HFFc6 (cell line): ENCODE measurements at regions not wholly inside any gene's neighbourhood (a gene's known extent, or its start where the extent isn't known, plus 50 kb on each side); places are given as distances from the start of the nearest gene placed in this dataset.

Experiments used
- DNase-seq: peaks from one replicate; pipeline ENCODE4 v3.0.0-alpha.2; 2018
- H3K27ac Mint-ChIP-seq: 2 replicates; pipeline ENCODE4 v1.8.0; 2020; ENCODE audit warnings: mild to moderate bottlenecking, mixed read lengths
- H3K27me3 Mint-ChIP-seq: 2 replicates; pipeline ENCODE4 v1.8.0; 2021; ENCODE audit warnings: mild to moderate bottlenecking, moderate library complexity, mixed read lengths; ENCODE audit not compliant: insufficient read depth
- H3K36me3 Mint-ChIP-seq: 2 replicates; pipeline ENCODE4 v1.8.0; 2021; ENCODE audit warnings: low read depth, mixed read lengths
- H3K4me1 Mint-ChIP-seq: 2 replicates; pipeline ENCODE4 v1.8.0; 2020; ENCODE audit warnings: low read depth, mixed read lengths
- H3K4me3 Mint-ChIP-seq: 2 replicates; pipeline ENCODE4 v1.8.0; 2020; ENCODE audit warnings: mild to moderate bottlenecking, moderate library complexity, mixed read lengths
- H3K9me3 Mint-ChIP-seq: 2 replicates; pipeline ENCODE4 v1.8.0; 2020; ENCODE audit warnings: mild to moderate bottlenecking, mixed read lengths
- TF ChIP-seq, protein P1 (sequence below): fragments of 200-600 bp; sonication (generic); IDR thresholded peaks from 2 replicates; pipeline ENCODE4 v1.5.0; 2021; ENCODE audit warnings: antibody characterized with exemption, mild to moderate bottlenecking

DNA sequence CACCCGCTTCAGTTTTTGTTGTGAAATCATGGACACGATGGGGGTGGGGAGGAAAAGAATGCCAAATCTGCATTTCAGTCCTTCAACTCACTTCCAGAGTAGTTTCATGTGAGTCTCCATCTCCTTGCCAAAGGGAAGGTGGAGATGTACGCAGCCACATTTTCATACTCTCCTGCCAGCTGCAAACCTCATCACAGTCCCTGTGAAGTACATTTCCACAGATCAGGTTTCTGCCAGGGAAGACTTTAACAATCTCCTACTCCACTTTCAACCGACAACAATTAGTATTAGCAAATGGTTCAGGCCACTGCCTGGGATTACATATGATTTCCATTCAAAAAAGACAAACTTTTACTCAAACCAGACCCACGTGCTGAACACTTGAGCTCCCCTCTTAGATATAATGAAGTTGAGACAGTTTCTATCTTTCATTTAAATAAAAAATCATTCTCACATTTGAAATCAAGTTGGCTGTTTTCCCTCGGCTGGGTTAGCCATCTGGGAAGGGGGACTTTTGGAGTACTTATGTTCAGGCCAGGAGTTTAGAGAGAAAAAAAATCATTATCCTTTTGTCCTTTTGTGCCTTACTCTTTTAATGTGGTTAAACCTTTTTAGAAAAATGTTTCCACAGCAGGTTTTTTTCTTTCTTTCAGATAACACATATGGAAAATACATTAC, 51.0 kb upstream of the CEP162 start:
- Mint-ChIP-seq H3K9me3 (no peaks in the 10 kb centered on the region), H3K4me3 (no peak overlapping the region), H3K4me1 (peaks cover 35% of the 10 kb centered on the region), H3K36me3 (no peaks in the 10 kb centered on the region), H3K27ac (no peak overlapping the region), H3K27me3 (peaks cover 6% of the 10 kb centered on the region)
- TF ChIP-seq, protein P1, sequence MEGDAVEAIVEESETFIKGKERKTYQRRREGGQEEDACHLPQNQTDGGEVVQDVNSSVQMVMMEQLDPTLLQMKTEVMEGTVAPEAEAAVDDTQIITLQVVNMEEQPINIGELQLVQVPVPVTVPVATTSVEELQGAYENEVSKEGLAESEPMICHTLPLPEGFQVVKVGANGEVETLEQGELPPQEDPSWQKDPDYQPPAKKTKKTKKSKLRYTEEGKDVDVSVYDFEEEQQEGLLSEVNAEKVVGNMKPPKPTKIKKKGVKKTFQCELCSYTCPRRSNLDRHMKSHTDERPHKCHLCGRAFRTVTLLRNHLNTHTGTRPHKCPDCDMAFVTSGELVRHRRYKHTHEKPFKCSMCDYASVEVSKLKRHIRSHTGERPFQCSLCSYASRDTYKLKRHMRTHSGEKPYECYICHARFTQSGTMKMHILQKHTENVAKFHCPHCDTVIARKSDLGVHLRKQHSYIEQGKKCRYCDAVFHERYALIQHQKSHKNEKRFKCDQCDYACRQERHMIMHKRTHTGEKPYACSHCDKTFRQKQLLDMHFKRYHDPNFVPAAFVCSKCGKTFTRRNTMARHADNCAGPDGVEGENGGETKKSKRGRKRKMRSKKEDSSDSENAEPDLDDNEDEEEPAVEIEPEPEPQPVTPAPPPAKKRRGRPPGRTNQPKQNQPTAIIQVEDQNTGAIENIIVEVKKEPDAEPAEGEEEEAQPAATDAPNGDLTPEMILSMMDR = no peak
- DNase-seq = no peak
